ENCODE measurements at regions not wholly inside any gene's neighbourhood (a gene's known extent, or its start where the extent isn't known, plus 50 kb on each side); places are given as distances from the start of the nearest gene placed in this dataset.

GRCh38 chr3:65190111-65190510 lies 502.3 kb upstream of the ADAMTS9 start:
- intact Hi-C loops (cut with DNase I) = no loop called here
- H3K9me3 ChIP-seq = no peaks in the 10 kb centered on the region
- no peaks in the 10 kb centered on the region for H3K4me1 ChIP-seq (replicated peaks)
- no peaks in the 10 kb centered on the region for H3K36me3 ChIP-seq
- H3K27me3 ChIP-seq (replicated peaks; ENCODE audit: insufficient read depth) = no peaks in the 10 kb centered on the region
- TF ChIP-seq CTCF (IDR thresholded peaks at IDR 0.05) (no peak), POLR2A (IDR thresholded peaks at IDR 0.05) (no peak), POLR2AphosphoS5 (IDR thresholded peaks at IDR 0.05) (no peak)
- DNase-seq (ENCODE audit: low spot score) = no peak
- no peak overlapping the region for H3K4me3 ChIP-seq
- no peak overlapping the region for H3K27ac ChIP-seq
- 0% methylated on average over 1 of the region's 1 CpG for WGBS

DNA sequence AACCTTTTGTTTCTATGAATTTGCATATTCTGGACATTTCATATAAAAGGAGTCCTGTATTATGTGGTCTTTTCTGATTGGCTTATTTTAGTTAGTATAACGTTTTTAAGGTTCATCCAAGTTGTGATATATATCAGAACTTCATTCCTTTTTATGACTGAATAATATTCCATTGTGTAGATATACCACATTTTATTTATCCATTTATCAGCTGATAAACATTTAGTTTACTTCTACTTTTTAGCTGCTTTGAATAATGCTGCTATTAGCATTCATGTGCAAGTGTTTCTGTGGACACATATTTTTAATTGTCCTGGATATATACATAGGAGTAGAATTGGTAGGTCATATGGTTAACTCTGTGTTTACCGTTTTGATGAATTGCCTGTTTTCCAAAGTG lies 498.5 kb upstream of the ADAMTS9 start:
- H3K4me1 ChIP-seq (replicated peaks) = no peaks in the 10 kb centered on the region
- TF ChIP-seq POLR2A (IDR thresholded peaks at IDR 0.05) (no peak), CTCF (IDR thresholded peaks at IDR 0.05) (no peak), POLR2AphosphoS5 (IDR thresholded peaks at IDR 0.05) (no peak)
- no peaks in the 10 kb centered on the region for H3K27me3 ChIP-seq (replicated peaks; ENCODE audit: insufficient read depth)
- H3K27ac ChIP-seq = no peak overlapping the region
- no peaks in the 10 kb centered on the region for H3K36me3 ChIP-seq
- 89% methylated on average over 2 of the region's 2 CpGs for WGBS
- H3K9me3 ChIP-seq = no peaks in the 10 kb centered on the region
- no peak for DNase-seq (ENCODE audit: low spot score)
- intact Hi-C loops (cut with DNase I) = no loop called here
- H3K4me3 ChIP-seq = no peak overlapping the region

GRCh38 chr3:65182682-65183081 lies 494.9 kb upstream of the ADAMTS9 start:
- 79% methylated on average over 3 of the region's 3 CpGs for WGBS
- DNase-seq (ENCODE audit: low spot score) = no peak
- Histone ChIP-seq H3K9me3 (no peaks in the 10 kb centered on the region), H3K27me3 (replicated peaks; ENCODE audit: insufficient read depth) (no peaks in the 10 kb centered on the region), H3K27ac (no peak overlapping the region), H3K4me3 (no peak overlapping the region), H3K4me1 (replicated peaks) (no peaks in the 10 kb centered on the region), H3K36me3 (no peaks in the 10 kb centered on the region)
- intact Hi-C loops (cut with DNase I) = no loop called here
- TF ChIP-seq POLR2AphosphoS5 (IDR thresholded peaks at IDR 0.05) = no peak
- no peak for TF ChIP-seq POLR2A (IDR thresholded peaks at IDR 0.05)
- TF ChIP-seq CTCF (IDR thresholded peaks at IDR 0.05) = no peak

GRCh38 chr3:65182085-65182484 lies 494.3 kb upstream of the ADAMTS9 start:
- TF ChIP-seq CTCF (IDR thresholded peaks at IDR 0.05) (no peak), POLR2AphosphoS5 (IDR thresholded peaks at IDR 0.05) (no peak), POLR2A (IDR thresholded peaks at IDR 0.05) (no peak)
- 71% methylated on average over 4 of the region's 4 CpGs for WGBS
- no peak for DNase-seq (ENCODE audit: low spot score)
- Histone ChIP-seq H3K36me3 (no peaks in the 10 kb centered on the region), H3K9me3 (no peaks in the 10 kb centered on the region), H3K4me1 (replicated peaks) (no peaks in the 10 kb centered on the region), H3K4me3 (no peak overlapping the region), H3K27me3 (replicated peaks; ENCODE audit: insufficient read depth) (no peaks in the 10 kb centered on the region), H3K27ac (no peak overlapping the region)
- intact Hi-C loops (cut with DNase I) = no loop called here

DNA sequence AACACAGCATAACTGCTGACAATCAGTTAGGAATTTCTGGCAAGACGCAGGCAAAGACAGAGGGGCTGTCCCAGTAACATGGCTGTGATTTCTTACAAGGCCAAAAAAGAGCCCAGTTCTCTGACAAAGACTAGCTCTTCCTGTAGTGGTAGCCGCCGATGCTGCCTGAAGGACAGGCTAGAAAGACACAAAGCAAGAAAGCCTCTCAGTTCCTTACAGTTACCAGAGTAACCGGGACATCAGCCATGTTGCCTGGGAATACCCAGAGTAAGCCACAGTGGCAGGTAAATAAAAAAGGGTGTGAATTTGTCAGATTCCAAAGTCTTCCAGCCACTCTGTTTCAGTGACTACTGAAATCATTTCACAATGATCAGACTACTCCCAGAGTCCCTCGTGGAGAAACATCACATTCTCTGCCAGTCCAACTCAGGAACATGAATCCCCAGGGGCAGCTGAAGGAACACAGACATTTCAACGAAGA lies 493.6 kb upstream of the ADAMTS9 start:
- TF ChIP-seq POLR2AphosphoS5 (IDR thresholded peaks at IDR 0.05) (no peak), CTCF (IDR thresholded peaks at IDR 0.05) (no peak), POLR2A (IDR thresholded peaks at IDR 0.05) (no peak)
- 63% methylated on average over 6 of the region's 6 CpGs for WGBS
- no peaks in the 10 kb centered on the region for H3K9me3 ChIP-seq
- no peak for DNase-seq (ENCODE audit: low spot score)
- no peaks in the 10 kb centered on the region for H3K27me3 ChIP-seq (replicated peaks; ENCODE audit: insufficient read depth)
- intact Hi-C loops (cut with DNase I) = no loop called here
- H3K27ac ChIP-seq = no peak overlapping the region
- H3K4me1 ChIP-seq (replicated peaks) = no peaks in the 10 kb centered on the region
- H3K4me3 ChIP-seq = no peak overlapping the region
- H3K36me3 ChIP-seq = no peaks in the 10 kb centered on the region
